GM12878 (cell line): ENCODE measurements at regions not wholly inside any gene's neighbourhood (a gene's known extent, or its start where the extent isn't known, plus 50 kb on each side); places are given as distances from the start of the nearest gene placed in this dataset.

ENCODE experiments used
- ATF7 ChIP-seq: fragments of 450-650 bp; IDR thresholded peaks from 2 replicates; pipeline ENCODE4 v1.6.1; 2016; ENCODE audit warnings: low read depth, mild to moderate bottlenecking
- GATAD2B ChIP-seq: fragments of 450-650 bp; conservative IDR thresholded peaks from 2 replicates; pipeline ENCODE4 v1.6.1; 2017; ENCODE audit warnings: low read depth, mild to moderate bottlenecking, moderate library complexity
- KDM1A ChIP-seq: fragments of 200-600 bp; sonication (generic); IDR thresholded peaks from 2 replicates; pipeline ENCODE4 v1.6.1; 2016; ENCODE audit warnings: borderline replicate concordance
- REST ChIP-seq: IDR thresholded peaks from 2 replicates; pipeline ENCODE4 v1.6.1; 2012; ENCODE audit warnings: mild to moderate bottlenecking, low read depth, low read length
- STAT1 ChIP-seq: fragments of 450-650 bp; conservative IDR thresholded peaks from 2 replicates; pipeline ENCODE4 v1.6.1; 2014; ENCODE audit warnings: antibody characterized with exemption, mild to moderate bottlenecking
- TCF3 ChIP-seq: IDR thresholded peaks from 2 replicates; pipeline ENCODE4 v1.6.1; 2012; ENCODE audit warnings: low read depth, mild to moderate bottlenecking, low read length, borderline replicate concordance; ENCODE audit not compliant: insufficient read depth
- ZNF217 ChIP-seq: fragments of 450-650 bp; IDR thresholded peaks from 2 replicates; pipeline ENCODE4 v1.6.1; 2017; ENCODE audit warnings: antibody characterized with exemption, mild to moderate bottlenecking
- ZSCAN29 ChIP-seq: fragments of 450-650 bp; IDR thresholded peaks from 2 replicates; pipeline ENCODE4 v1.6.1; 2017; ENCODE audit warnings: mild to moderate bottlenecking, moderate library complexity
- TF ChIP-seq, protein P1 (sequence below): fragments of 450-650 bp; IDR thresholded peaks from 2 replicates; pipeline ENCODE4 v1.6.1; 2016; ENCODE audit warnings: mild to moderate bottlenecking, moderate library complexity, borderline replicate concordance
- TF ChIP-seq, protein P2 (sequence below): fragments of 450-650 bp; IDR thresholded peaks from 2 replicates; pipeline ENCODE4 v1.6.1; 2017; ENCODE audit warnings: borderline replicate concordance

- TF ChIP-seq REST (no peak), ATF7 (no peak), GATAD2B (no peak), TCF3 (no peak), KDM1A (no peak), ZSCAN29 (no peak), STAT1 (no peak), ZNF217 (no peak)
- TF ChIP-seq, protein P1, sequence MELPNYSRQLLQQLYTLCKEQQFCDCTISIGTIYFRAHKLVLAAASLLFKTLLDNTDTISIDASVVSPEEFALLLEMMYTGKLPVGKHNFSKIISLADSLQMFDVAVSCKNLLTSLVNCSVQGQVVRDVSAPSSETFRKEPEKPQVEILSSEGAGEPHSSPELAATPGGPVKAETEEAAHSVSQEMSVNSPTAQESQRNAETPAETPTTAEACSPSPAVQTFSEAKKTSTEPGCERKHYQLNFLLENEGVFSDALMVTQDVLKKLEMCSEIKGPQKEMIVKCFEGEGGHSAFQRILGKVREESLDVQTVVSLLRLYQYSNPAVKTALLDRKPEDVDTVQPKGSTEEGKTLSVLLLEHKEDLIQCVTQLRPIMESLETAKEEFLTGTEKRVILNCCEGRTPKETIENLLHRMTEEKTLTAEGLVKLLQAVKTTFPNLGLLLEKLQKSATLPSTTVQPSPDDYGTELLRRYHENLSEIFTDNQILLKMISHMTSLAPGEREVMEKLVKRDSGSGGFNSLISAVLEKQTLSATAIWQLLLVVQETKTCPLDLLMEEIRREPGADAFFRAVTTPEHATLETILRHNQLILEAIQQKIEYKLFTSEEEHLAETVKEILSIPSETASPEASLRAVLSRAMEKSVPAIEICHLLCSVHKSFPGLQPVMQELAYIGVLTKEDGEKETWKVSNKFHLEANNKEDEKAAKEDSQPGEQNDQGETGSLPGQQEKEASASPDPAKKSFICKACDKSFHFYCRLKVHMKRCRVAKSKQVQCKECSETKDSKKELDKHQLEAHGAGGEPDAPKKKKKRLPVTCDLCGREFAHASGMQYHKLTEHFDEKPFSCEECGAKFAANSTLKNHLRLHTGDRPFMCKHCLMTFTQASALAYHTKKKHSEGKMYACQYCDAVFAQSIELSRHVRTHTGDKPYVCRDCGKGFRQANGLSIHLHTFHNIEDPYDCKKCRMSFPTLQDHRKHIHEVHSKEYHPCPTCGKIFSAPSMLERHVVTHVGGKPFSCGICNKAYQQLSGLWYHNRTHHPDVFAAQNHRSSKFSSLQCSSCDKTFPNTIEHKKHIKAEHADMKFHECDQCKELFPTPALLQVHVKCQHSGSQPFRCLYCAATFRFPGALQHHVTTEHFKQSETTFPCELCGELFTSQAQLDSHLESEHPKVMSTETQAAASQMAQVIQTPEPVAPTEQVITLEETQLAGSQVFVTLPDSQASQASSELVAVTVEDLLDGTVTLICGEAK, result no peak
- TF ChIP-seq, protein P2, sequence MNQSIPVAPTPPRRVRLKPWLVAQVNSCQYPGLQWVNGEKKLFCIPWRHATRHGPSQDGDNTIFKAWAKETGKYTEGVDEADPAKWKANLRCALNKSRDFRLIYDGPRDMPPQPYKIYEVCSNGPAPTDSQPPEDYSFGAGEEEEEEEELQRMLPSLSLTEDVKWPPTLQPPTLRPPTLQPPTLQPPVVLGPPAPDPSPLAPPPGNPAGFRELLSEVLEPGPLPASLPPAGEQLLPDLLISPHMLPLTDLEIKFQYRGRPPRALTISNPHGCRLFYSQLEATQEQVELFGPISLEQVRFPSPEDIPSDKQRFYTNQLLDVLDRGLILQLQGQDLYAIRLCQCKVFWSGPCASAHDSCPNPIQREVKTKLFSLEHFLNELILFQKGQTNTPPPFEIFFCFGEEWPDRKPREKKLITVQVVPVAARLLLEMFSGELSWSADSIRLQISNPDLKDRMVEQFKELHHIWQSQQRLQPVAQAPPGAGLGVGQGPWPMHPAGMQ, result no peak
- TF ChIP-seq, all 136 proteins: peak for 0
Observed at GRCh38 chr3:13746385-13746784, 133.5 kb downstream of the WNT7A start (continued).
